ENCODE measurements at regions not wholly inside any gene's neighbourhood (a gene's known extent, or its start where the extent isn't known, plus 50 kb on each side); places are given as distances from the start of the nearest gene placed in this dataset.

- TF ChIP-seq, protein P1, sequence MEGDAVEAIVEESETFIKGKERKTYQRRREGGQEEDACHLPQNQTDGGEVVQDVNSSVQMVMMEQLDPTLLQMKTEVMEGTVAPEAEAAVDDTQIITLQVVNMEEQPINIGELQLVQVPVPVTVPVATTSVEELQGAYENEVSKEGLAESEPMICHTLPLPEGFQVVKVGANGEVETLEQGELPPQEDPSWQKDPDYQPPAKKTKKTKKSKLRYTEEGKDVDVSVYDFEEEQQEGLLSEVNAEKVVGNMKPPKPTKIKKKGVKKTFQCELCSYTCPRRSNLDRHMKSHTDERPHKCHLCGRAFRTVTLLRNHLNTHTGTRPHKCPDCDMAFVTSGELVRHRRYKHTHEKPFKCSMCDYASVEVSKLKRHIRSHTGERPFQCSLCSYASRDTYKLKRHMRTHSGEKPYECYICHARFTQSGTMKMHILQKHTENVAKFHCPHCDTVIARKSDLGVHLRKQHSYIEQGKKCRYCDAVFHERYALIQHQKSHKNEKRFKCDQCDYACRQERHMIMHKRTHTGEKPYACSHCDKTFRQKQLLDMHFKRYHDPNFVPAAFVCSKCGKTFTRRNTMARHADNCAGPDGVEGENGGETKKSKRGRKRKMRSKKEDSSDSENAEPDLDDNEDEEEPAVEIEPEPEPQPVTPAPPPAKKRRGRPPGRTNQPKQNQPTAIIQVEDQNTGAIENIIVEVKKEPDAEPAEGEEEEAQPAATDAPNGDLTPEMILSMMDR (IDR thresholded peaks at IDR 0.05): no peak
- no peak for TF ChIP-seq POLR2A (IDR thresholded peaks at IDR 0.05)
Measured at GRCh38 chr12:89829434-89829975, 120.9 kb upstream of the ATP2B1 start.
